UCSD-AML1 (cell line): ENCODE measurements at regions not wholly inside any gene's neighbourhood (a gene's known extent, or its start where the extent isn't known, plus 50 kb on each side); places are given as distances from the start of the nearest gene placed in this dataset.
A peak's percentile ranks its signal among the peaks of the same experiment; 100 is the strongest.
"Not testable (repeated sequence)": the region's sequence is repeated elsewhere in the genome, so short reads cannot be mapped to it uniquely, and the experiment has no call there.

ENCODE experiments used
- DNase-seq: peaks from one replicate; lab custom pipeline; 2025; ENCODE audit not compliant: unreplicated experiment; lab: John Stamatoyannopoulos, UW

- DNase-seq = no peak
These were observed 806.3 kb downstream of the DIPK2A start for GRCh38 chr3:144777906-144778305.

- DNase-seq = no peak
These were observed 819.4 kb downstream of the DIPK2A start for GRCh38 chr3:144791034-144791433.

- no peak for DNase-seq
These were observed 830.3 kb downstream of the DIPK2A start for GRCh38 chr3:144801890-144802289.

- no peak for DNase-seq
These were observed 837.8 kb downstream of the DIPK2A start for GRCh38 chr3:144809380-144809779.

- DNase-seq = no peak
These were observed 838.5 kb downstream of the DIPK2A start for GRCh38 chr3:144810160-144810559.

- DNase-seq = no peak
These were observed 844.0 kb downstream of the DIPK2A start for GRCh38 chr3:144815655-144816054.

- no peak for DNase-seq
These were observed 844.7 kb downstream of the DIPK2A start for GRCh38 chr3:144816323-144816722.

GRCh38 chr3:144818973-144819372 lies 847.4 kb downstream of the DIPK2A start:
- DNase-seq = no peak

GRCh38 chr3:144820232-144820631 lies 848.6 kb downstream of the DIPK2A start:
- not testable (repeated sequence) for DNase-seq

- DNase-seq = no peak
These were observed 849.1 kb downstream of the DIPK2A start for GRCh38 chr3:144820726-144821125.

GRCh38 chr3:144821583-144821982 lies 850.0 kb downstream of the DIPK2A start:
- DNase-seq = no peak

- no peak for DNase-seq
These were observed 851.0 kb downstream of the DIPK2A start for GRCh38 chr3:144822671-144823070.

- DNase-seq = no peak
These were observed 860.5 kb downstream of the DIPK2A start for GRCh38 chr3:144831955-144832716.

GRCh38 chr3:144839991-144840390 lies 868.4 kb downstream of the DIPK2A start:
- no peak for DNase-seq

- DNase-seq = no peak
These were observed 869.2 kb downstream of the DIPK2A start for GRCh38 chr3:144840866-144841265.

GRCh38 chr3:144843099-144843498 lies 871.5 kb downstream of the DIPK2A start:
- no peak for DNase-seq

- no peak for DNase-seq
These were observed 881.4 kb downstream of the DIPK2A start for GRCh38 chr3:144852999-144853398.

- DNase-seq = peak; percentile 5
These were observed 882.4 kb downstream of the DIPK2A start for GRCh38 chr3:144854020-144854419.

GRCh38 chr3:144859161-144859560 lies 887.5 kb downstream of the DIPK2A start:
- no peak for DNase-seq

- no peak for DNase-seq
These were observed 893.0 kb downstream of the DIPK2A start for GRCh38 chr3:144864646-144865045.

- DNase-seq = no peak
These were observed 894.3 kb downstream of the DIPK2A start for GRCh38 chr3:144865948-144866347.

GRCh38 chr3:144866476-144866875 lies 894.9 kb downstream of the DIPK2A start:
- DNase-seq = no peak

- no peak for DNase-seq
These were observed 896.9 kb downstream of the DIPK2A start for GRCh38 chr3:144868506-144868905.
